SU-DHL-6 (cell line): ENCODE measurements at regions not wholly inside any gene's neighbourhood (a gene's known extent, or its start where the extent isn't known, plus 50 kb on each side); places are given as distances from the start of the nearest gene placed in this dataset.

Source experiments
- H2AFZ ChIP-seq: fragments of 200-600 bp; sonication (generic); 2 replicates; pipeline ENCODE4 v1.6.1; 2014; ENCODE audit warnings: low read depth, mild to moderate bottlenecking, moderate library complexity, mixed read lengths, antibody characterized with exemption, low read length; ENCODE audit not compliant: severe bottlenecking
- H3F3A ChIP-seq: fragments of 200-600 bp; shearing (Covaris generic); 2 replicates; pipeline ENCODE4 v1.6.0; 2016; ENCODE audit warnings: antibody characterized with exemption, mild to moderate bottlenecking; ENCODE audit not compliant: insufficient read depth
- H3K27ac ChIP-seq: fragments of 200-600 bp; sonication (generic); 2 replicates; pipeline ENCODE4 v1.5.1; 2016; ENCODE audit warnings: low read depth, mild to moderate bottlenecking, low read length, moderate library complexity, mixed read lengths
- H3K27me3 ChIP-seq: fragments of 200-600 bp; sonication (generic), shearing (Covaris generic); 2 replicates; pipeline ENCODE4 v1.6.0; 2014; ENCODE audit warnings: mild to moderate bottlenecking, low read length
- H3K36me3 ChIP-seq: fragments of 200-600 bp; sonication (generic); 2 replicates; pipeline ENCODE4 v1.6.1; 2014; ENCODE audit warnings: mild to moderate bottlenecking, low read length, mixed read lengths
- H3K4me2 ChIP-seq: fragments of 300-600, 200-600 bp; shearing (Covaris generic), sonication (generic); 2 replicates; pipeline ENCODE4 v1.6.0; 2014; ENCODE audit warnings: low read length, low read depth, mild to moderate bottlenecking; ENCODE audit not compliant: poor library complexity, severe bottlenecking
- H3K4me3 ChIP-seq: fragments of 200-600 bp; sonication (generic); 2 replicates; pipeline ENCODE4 v1.5.1; 2014; ENCODE audit warnings: antibody characterized with exemption, low read length, mild to moderate bottlenecking, mixed read lengths; ENCODE audit not compliant: insufficient read depth, poor library complexity, severe bottlenecking
- H3K79me2 ChIP-seq: fragments of 200-600 bp; sonication (generic); 2 replicates; pipeline ENCODE4 v1.6.1; 2014; ENCODE audit warnings: mild to moderate bottlenecking, low read length, moderate library complexity; ENCODE audit not compliant: insufficient read depth
- H3K9ac ChIP-seq: fragments of 200-600 bp; sonication (generic); 2 replicates; pipeline ENCODE4 v1.7.0; 2014; ENCODE audit warnings: mild to moderate bottlenecking, low read length
- H3K9me2 ChIP-seq: fragments of 200-600 bp; sonication (generic); replicated peaks from 2 replicates; pipeline ENCODE4 v1.6.1; 2014; ENCODE audit warnings: low read length; ENCODE audit not compliant: insufficient read depth
- H3K9me3 ChIP-seq: fragments of 200-600 bp; sonication (generic); 2 replicates; pipeline ENCODE4 v1.6.1; 2014; ENCODE audit warnings: low read length, mixed read lengths; ENCODE audit not compliant: insufficient read depth
- H4K20me1 ChIP-seq: fragments of 200-600 bp; sonication (generic); 2 replicates; pipeline ENCODE4 v1.6.1; 2014; ENCODE audit warnings: low read depth, mild to moderate bottlenecking, antibody characterized with exemption, low read length, moderate library complexity, mixed read lengths
- CTCF ChIP-seq: fragments of 200-600 bp; sonication (generic); IDR thresholded peaks from one replicate; pipeline ENCODE4 v1.5.1; 2017; ENCODE audit warnings: antibody characterized with exemption, mild to moderate bottlenecking, low read length, moderate library complexity; ENCODE audit not compliant: insufficient read depth, poor library complexity, severe bottlenecking
- EZH2phosphoT487 ChIP-seq: fragments of 200-600 bp; sonication (generic), shearing (Covaris generic); conservative IDR thresholded peaks from 2 replicates; pipeline ENCODE4 v1.6.1; 2018; ENCODE audit warnings: mild to moderate bottlenecking, antibody characterized with exemption, low read length, moderate library complexity, mixed read lengths

- Histone ChIP-seq H3K9me3 (no peaks in the 10 kb centered on the region), H4K20me1 (no peaks in the 10 kb centered on the region), H3K36me3 (no peaks in the 10 kb centered on the region), H3K79me2 (no peaks in the 10 kb centered on the region), H2AFZ (no peak overlapping the region), H3K9me2 (no peaks in the 10 kb centered on the region), H3K27me3 (no peaks in the 10 kb centered on the region), H3K9ac (no peak overlapping the region), H3K27ac (no peak overlapping the region), H3K4me3 (no peak overlapping the region), H3F3A (no peaks in the 10 kb centered on the region), H3K4me2 (no peak overlapping the region)
- TF ChIP-seq EZH2phosphoT487 = no peak
- no peak for TF ChIP-seq CTCF
Observed at GRCh38 chr12:74120644-74121043, 417.0 kb upstream of the ATXN7L3B start.

- Histone ChIP-seq H3K27me3 (no peaks in the 10 kb centered on the region), H2AFZ (no peak overlapping the region), H3K36me3 (no peaks in the 10 kb centered on the region), H3K79me2 (no peaks in the 10 kb centered on the region), H3K4me2 (no peak overlapping the region), H3K9ac (no peak overlapping the region), H3F3A (no peaks in the 10 kb centered on the region), H3K4me3 (no peak overlapping the region), H3K9me2 (no peaks in the 10 kb centered on the region), H3K27ac (no peak overlapping the region), H3K9me3 (no peaks in the 10 kb centered on the region), H4K20me1 (no peaks in the 10 kb centered on the region)
- no peak for TF ChIP-seq EZH2phosphoT487
Observed at GRCh38 chr12:74129702-74130101, 407.9 kb upstream of the ATXN7L3B start.

- Histone ChIP-seq H3F3A (no peaks in the 10 kb centered on the region), H3K4me2 (no peak overlapping the region), H3K36me3 (no peaks in the 10 kb centered on the region), H3K9me3 (no peaks in the 10 kb centered on the region), H3K79me2 (no peaks in the 10 kb centered on the region), H2AFZ (no peak overlapping the region), H3K9me2 (no peaks in the 10 kb centered on the region; the same call in 1 of the 2 replicates), H3K4me3 (no peak overlapping the region), H3K27me3 (no peaks in the 10 kb centered on the region), H4K20me1 (no peaks in the 10 kb centered on the region), H3K9ac (no peak overlapping the region), H3K27ac (no peak overlapping the region)
- TF ChIP-seq EZH2phosphoT487 (no peak), CTCF (no peak)
Observed at GRCh38 chr12:74144396-74144795, 393.2 kb upstream of the ATXN7L3B start.

- no peak overlapping the region for H3K9ac ChIP-seq
- H3K9me3 ChIP-seq = no peaks in the 10 kb centered on the region
- no peaks in the 10 kb centered on the region for H3F3A ChIP-seq
- H3K9me2 ChIP-seq = no peaks in the 10 kb centered on the region; the same call in 1 of the 2 replicates
- H3K4me3 ChIP-seq = no peak overlapping the region
- no peaks in the 10 kb centered on the region for H4K20me1 ChIP-seq
- no peak overlapping the region for H3K4me2 ChIP-seq
- H3K27ac ChIP-seq = no peak overlapping the region
- TF ChIP-seq EZH2phosphoT487 (no peak), CTCF (no peak)
- no peaks in the 10 kb centered on the region for H3K36me3 ChIP-seq
- H2AFZ ChIP-seq = no peak overlapping the region
- no peaks in the 10 kb centered on the region for H3K79me2 ChIP-seq
- no peaks in the 10 kb centered on the region for H3K27me3 ChIP-seq
Observed at GRCh38 chr12:74145328-74145727, 392.3 kb upstream of the ATXN7L3B start.
